ENCODE measurements at regions not wholly inside any gene's neighbourhood (a gene's known extent, or its start where the extent isn't known, plus 50 kb on each side); places are given as distances from the start of the nearest gene placed in this dataset.

DNA sequence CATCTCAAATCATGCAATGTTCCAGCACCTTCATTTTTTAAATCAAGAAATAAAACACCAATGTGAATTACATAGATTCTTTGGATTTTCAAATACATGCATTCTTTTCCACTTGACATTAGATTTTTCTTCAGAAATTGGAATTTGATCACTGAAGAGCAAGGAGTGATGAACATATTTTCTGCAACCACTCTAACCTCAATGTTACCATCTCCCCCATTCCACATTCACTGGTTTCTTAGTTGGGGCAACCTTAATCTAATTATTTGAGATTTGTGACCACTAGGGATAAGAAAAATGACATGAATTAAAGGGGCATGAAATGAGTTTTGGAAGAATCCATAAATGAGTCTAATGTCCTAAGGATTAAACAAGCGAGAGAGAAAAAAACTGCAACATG lies 168.7 kb upstream of the NR5A2 start:
- TF ChIP-seq POLR2A (IDR thresholded peaks at IDR 0.05): no peak
- TF ChIP-seq, protein P1, sequence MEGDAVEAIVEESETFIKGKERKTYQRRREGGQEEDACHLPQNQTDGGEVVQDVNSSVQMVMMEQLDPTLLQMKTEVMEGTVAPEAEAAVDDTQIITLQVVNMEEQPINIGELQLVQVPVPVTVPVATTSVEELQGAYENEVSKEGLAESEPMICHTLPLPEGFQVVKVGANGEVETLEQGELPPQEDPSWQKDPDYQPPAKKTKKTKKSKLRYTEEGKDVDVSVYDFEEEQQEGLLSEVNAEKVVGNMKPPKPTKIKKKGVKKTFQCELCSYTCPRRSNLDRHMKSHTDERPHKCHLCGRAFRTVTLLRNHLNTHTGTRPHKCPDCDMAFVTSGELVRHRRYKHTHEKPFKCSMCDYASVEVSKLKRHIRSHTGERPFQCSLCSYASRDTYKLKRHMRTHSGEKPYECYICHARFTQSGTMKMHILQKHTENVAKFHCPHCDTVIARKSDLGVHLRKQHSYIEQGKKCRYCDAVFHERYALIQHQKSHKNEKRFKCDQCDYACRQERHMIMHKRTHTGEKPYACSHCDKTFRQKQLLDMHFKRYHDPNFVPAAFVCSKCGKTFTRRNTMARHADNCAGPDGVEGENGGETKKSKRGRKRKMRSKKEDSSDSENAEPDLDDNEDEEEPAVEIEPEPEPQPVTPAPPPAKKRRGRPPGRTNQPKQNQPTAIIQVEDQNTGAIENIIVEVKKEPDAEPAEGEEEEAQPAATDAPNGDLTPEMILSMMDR (IDR thresholded peaks at IDR 0.05): no peak
